H9 (cell line): ENCODE measurements at regions not wholly inside any gene's neighbourhood (a gene's known extent, or its start where the extent isn't known, plus 50 kb on each side); places are given as distances from the start of the nearest gene placed in this dataset.

Experiments used
- DNase-seq: peaks from one replicate; pipeline ENCODE4 v3.0.0-alpha.2; 2017
- H2AFZ ChIP-seq: one replicate; pipeline ENCODE4 v1.6.1; 2013; ENCODE audit warnings: mild to moderate bottlenecking, low read length, control low read depth, moderate library complexity
- H2AK5ac ChIP-seq: 2 replicates; pipeline ENCODE4 v1.6.1; 2013; ENCODE audit warnings: low read length, control low read depth, mixed read lengths; ENCODE audit not compliant: insufficient read length
- H2BK120ac ChIP-seq: one replicate; pipeline ENCODE4 v1.6.1; 2013; ENCODE audit warnings: low read depth, mild to moderate bottlenecking, low read length, control low read depth, inconsistent platforms; ENCODE audit not compliant: poor library complexity, severe bottlenecking
- H2BK12ac ChIP-seq: 2 replicates; pipeline ENCODE4 v1.6.1; 2013; ENCODE audit warnings: low read length, control low read depth, mixed read lengths, low read depth; ENCODE audit not compliant: insufficient read length
- H2BK15ac ChIP-seq: 2 replicates; pipeline ENCODE4 v1.6.1; 2013; ENCODE audit warnings: low read depth, low read length, control low read depth
- H2BK20ac ChIP-seq: one replicate; pipeline ENCODE4 v1.6.1; 2013; ENCODE audit warnings: low read depth, mild to moderate bottlenecking, low read length, control low read depth, inconsistent platforms; ENCODE audit not compliant: poor library complexity, severe bottlenecking
- H2BK5ac ChIP-seq: 2 replicates; pipeline ENCODE4 v1.6.1; 2013; ENCODE audit warnings: low read length, control low read depth, mixed read lengths; ENCODE audit not compliant: insufficient read length
- H3K14ac ChIP-seq: 2 replicates; pipeline ENCODE4 v1.6.1; 2013; ENCODE audit warnings: low read length, control low read depth; ENCODE audit not compliant: insufficient read depth
- H3K18ac ChIP-seq: 2 replicates; pipeline ENCODE4 v1.6.1; 2013; ENCODE audit warnings: low read depth, mild to moderate bottlenecking, mixed read lengths, low read length, control low read depth; ENCODE audit not compliant: insufficient read length
- H3K23ac ChIP-seq: 2 replicates; pipeline ENCODE4 v1.6.1; 2013; ENCODE audit warnings: low read length, control low read depth, mixed read lengths, low read depth; ENCODE audit not compliant: insufficient read length
- H3K23me2 ChIP-seq: 2 replicates; pipeline ENCODE4 v1.6.1; 2013; ENCODE audit warnings: low read depth, mild to moderate bottlenecking, mixed read lengths, low read length, control low read depth; ENCODE audit not compliant: insufficient read length, poor library complexity, severe bottlenecking
- H3K27ac ChIP-seq: 2 replicates; pipeline ENCODE4 v1.5.1; 2013; ENCODE audit warnings: low read length, control low read depth, mixed read lengths, low read depth; ENCODE audit not compliant: insufficient read length
- H3K27me3 ChIP-seq: 2 replicates; pipeline ENCODE4 v1.6.1; 2013; ENCODE audit warnings: low read length, control low read depth, inconsistent platforms; ENCODE audit not compliant: insufficient read depth
- H3K4ac ChIP-seq: 2 replicates; pipeline ENCODE4 v1.6.1; 2013; ENCODE audit warnings: low read depth, mild to moderate bottlenecking, control low read depth, inconsistent platforms, low read length, moderate library complexity
- H3K4me1 ChIP-seq: 2 replicates; pipeline ENCODE4 v1.6.1; 2013; ENCODE audit warnings: low read length, control low read depth, inconsistent platforms; ENCODE audit not compliant: insufficient read depth
- H3K4me2 ChIP-seq: 2 replicates; pipeline ENCODE4 v1.6.1; 2013; ENCODE audit warnings: low read length, control low read depth, mixed read lengths; ENCODE audit not compliant: insufficient read length, insufficient read depth
- H3K56ac ChIP-seq: 2 replicates; pipeline ENCODE4 v1.6.1; 2013; ENCODE audit warnings: low read depth, mild to moderate bottlenecking, mixed read lengths, low read length, control low read depth; ENCODE audit not compliant: insufficient read length
- H3K79me1 ChIP-seq: 2 replicates; pipeline ENCODE4 v1.6.1; 2013; ENCODE audit warnings: low read depth, mild to moderate bottlenecking, moderate library complexity, low read length, control low read depth, inconsistent platforms; ENCODE audit not compliant: insufficient read depth, poor library complexity, severe bottlenecking
- H3K79me2 ChIP-seq: 2 replicates; pipeline ENCODE4 v1.6.1; 2013; ENCODE audit warnings: low read length, control low read depth, inconsistent platforms; ENCODE audit not compliant: insufficient read depth
- H3K9ac ChIP-seq: 2 replicates; pipeline ENCODE4 v1.6.1; 2013; ENCODE audit warnings: low read length, control low read depth, mixed read lengths; ENCODE audit not compliant: insufficient read length; ENCODE audit errors: extremely low read depth
- H3K9me3 ChIP-seq: one replicate; pipeline ENCODE4 v1.6.1; 2013; ENCODE audit warnings: low read depth, low read length, inconsistent platforms; ENCODE audit not compliant: control insufficient read depth
- H3T11ph ChIP-seq: one replicate; pipeline ENCODE4 v1.6.1; 2013; ENCODE audit warnings: mild to moderate bottlenecking, low read length, control low read depth, inconsistent platforms
- H4K20me1 ChIP-seq: one replicate; pipeline ENCODE4 v1.6.1; 2013; ENCODE audit not compliant: control insufficient read depth, insufficient read length, insufficient read depth
- H4K5ac ChIP-seq: 2 replicates; pipeline ENCODE4 v1.6.1; 2013; ENCODE audit warnings: low read depth, mild to moderate bottlenecking, mixed read lengths, low read length, control low read depth; ENCODE audit not compliant: insufficient read length
- H4K8ac ChIP-seq: replicated peaks from 2 replicates; pipeline ENCODE4 v1.6.1; 2013; ENCODE audit warnings: low read length, control low read depth, mixed read lengths, low read depth; ENCODE audit not compliant: insufficient read length
- H4K91ac ChIP-seq: 2 replicates; pipeline ENCODE4 v1.6.1; 2013; ENCODE audit warnings: low read depth, mild to moderate bottlenecking, moderate library complexity, mixed read lengths, low read length, control low read depth; ENCODE audit not compliant: insufficient read length
- H3K27ac Mint-ChIP-seq, 3 experiments: 2 replicates in 2 of 3; 3 replicates in 1 of 3; pipeline ENCODE4 v1.8.0; 2020 to 2021; ENCODE audit warnings: mixed read lengths in 3 of 3, mild to moderate bottlenecking in 1 of 3, moderate library complexity in 1 of 3
- H3K27me3 Mint-ChIP-seq: 2 replicates; pipeline ENCODE4 v1.8.0; 2021; ENCODE audit warnings: low read depth, mild to moderate bottlenecking, moderate library complexity, mixed read lengths
- H3K36me3 Mint-ChIP-seq, 3 experiments: 2 replicates in 2 of 3; 3 replicates in 1 of 3; pipeline ENCODE4 v1.8.0; 2020 to 2021; ENCODE audit warnings: low read depth in 3 of 3, mixed read lengths in 3 of 3; ENCODE audit not compliant: insufficient read depth in 1 of 3
- H3K4me1 Mint-ChIP-seq, 2 experiments: 2 replicates each; pipeline ENCODE4 v1.8.0; 2020; ENCODE audit warnings: mixed read lengths in 2 of 2
- H3K4me3 Mint-ChIP-seq, 2 experiments: 2 replicates in 1 of 2; 3 replicates in 1 of 2; pipeline ENCODE4 v1.8.0; 2020 to 2021; ENCODE audit warnings: mild to moderate bottlenecking in 2 of 2, mixed read lengths in 2 of 2, moderate library complexity in 1 of 2
- H3K9me3 Mint-ChIP-seq, 2 experiments: 2 replicates in 1 of 2; 3 replicates in 1 of 2; pipeline ENCODE4 v1.8.0; 2020; ENCODE audit warnings: mild to moderate bottlenecking in 2 of 2, mixed read lengths in 2 of 2, moderate library complexity in 1 of 2
- WGBS: extraction: QIAGEN DNeasy Blood & Tissue Kit; methylation state at CpG from one replicate; pipeline ENCODE4 v1.1.7; 2013; ENCODE audit warnings: missing lambda C conversion rate, low lambda C conversion rate, mixed read lengths; ENCODE audit not compliant: insufficient read length; ENCODE audit errors: extremely low coverage; 5-methylcytosine and 5-hydroxymethylcytosine counted together
- TF ChIP-seq, protein P1 (sequence below): fragments of 200-600 bp; sonication (generic); conservative IDR thresholded peaks from 3 replicates; pipeline ENCODE4 v1.8.0; 2021; ENCODE audit warnings: antibody characterized with exemption, mild to moderate bottlenecking

DNA sequence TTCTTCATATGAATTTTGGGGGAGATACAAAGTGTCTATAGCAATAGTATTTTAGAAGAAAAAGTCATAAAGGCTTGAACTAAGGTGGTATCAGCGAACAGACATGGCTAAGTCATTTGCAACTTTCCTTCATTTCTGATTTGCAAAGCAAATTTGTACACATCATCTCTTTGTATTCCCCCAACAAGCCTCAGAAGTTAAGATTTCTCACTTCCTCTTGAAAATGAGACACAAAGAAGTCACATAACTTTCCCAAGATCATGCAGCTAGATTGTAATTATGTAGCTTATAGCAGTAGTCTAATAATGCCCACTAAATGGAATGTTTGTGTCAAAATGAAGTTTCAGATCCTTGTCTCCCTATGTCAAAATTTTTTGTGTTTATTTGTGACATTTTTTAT, 709.8 kb upstream of the HS3ST1 start:
- peaks cover 0 to 3% (median 3%) of the 10 kb centered on the region in 3 experiments; a peak in 4 of 7 replicates for H3K36me3 Mint-ChIP-seq
- Histone ChIP-seq H3K4me1 (no peaks in the 10 kb centered on the region), H4K8ac (no peak overlapping the region), H3K9me3 (no peaks in the 10 kb centered on the region), H3K79me2 (no peaks in the 10 kb centered on the region), H2BK120ac (no peak overlapping the region), H3K4me2 (no peak overlapping the region), H2BK12ac (no peak overlapping the region), H3K18ac (no peak overlapping the region), H3K4ac (no peak overlapping the region), H3K23ac (no peak overlapping the region), H2BK5ac (no peak overlapping the region), H3K27me3 (no peaks in the 10 kb centered on the region), H3K9ac (no peak overlapping the region), H2AK5ac (no peak overlapping the region), H3K14ac (no peak overlapping the region), H2AFZ (no peak overlapping the region), H4K91ac (no peak overlapping the region), H4K5ac (no peak overlapping the region), H3K79me1 (no peaks in the 10 kb centered on the region), H3K56ac (no peak overlapping the region), H3T11ph (no peak overlapping the region), H2BK20ac (no peak overlapping the region), H4K20me1 (no peaks in the 10 kb centered on the region), H3K27ac (no peak overlapping the region), H2BK15ac (no peak overlapping the region), H3K23me2 (no peaks in the 10 kb centered on the region)
- H3K27me3 Mint-ChIP-seq: no peaks in the 10 kb centered on the region
- TF ChIP-seq, protein P1, sequence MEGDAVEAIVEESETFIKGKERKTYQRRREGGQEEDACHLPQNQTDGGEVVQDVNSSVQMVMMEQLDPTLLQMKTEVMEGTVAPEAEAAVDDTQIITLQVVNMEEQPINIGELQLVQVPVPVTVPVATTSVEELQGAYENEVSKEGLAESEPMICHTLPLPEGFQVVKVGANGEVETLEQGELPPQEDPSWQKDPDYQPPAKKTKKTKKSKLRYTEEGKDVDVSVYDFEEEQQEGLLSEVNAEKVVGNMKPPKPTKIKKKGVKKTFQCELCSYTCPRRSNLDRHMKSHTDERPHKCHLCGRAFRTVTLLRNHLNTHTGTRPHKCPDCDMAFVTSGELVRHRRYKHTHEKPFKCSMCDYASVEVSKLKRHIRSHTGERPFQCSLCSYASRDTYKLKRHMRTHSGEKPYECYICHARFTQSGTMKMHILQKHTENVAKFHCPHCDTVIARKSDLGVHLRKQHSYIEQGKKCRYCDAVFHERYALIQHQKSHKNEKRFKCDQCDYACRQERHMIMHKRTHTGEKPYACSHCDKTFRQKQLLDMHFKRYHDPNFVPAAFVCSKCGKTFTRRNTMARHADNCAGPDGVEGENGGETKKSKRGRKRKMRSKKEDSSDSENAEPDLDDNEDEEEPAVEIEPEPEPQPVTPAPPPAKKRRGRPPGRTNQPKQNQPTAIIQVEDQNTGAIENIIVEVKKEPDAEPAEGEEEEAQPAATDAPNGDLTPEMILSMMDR: no peak
- no CpG with 5 or more reads among the region's 1 CpG for WGBS
- no peak overlapping the region for H3K27ac Mint-ChIP-seq
- DNase-seq: no peak
- no peaks in the 10 kb centered on the region for H3K4me1 Mint-ChIP-seq
- peaks cover 6% of the 10 kb centered on the region in 2 experiments for H3K9me3 Mint-ChIP-seq
- no peak overlapping the region for H3K4me3 Mint-ChIP-seq
